ENCODE measurements at regions not wholly inside any gene's neighbourhood (a gene's known extent, or its start where the extent isn't known, plus 50 kb on each side); places are given as distances from the start of the nearest gene placed in this dataset.

- no peak for DNase-seq (ENCODE audit: low spot score in 2 of 2)
- Histone ChIP-seq H3K27me3 (no peaks in the 10 kb centered on the region), H3K9me3 (no peaks in the 10 kb centered on the region), H3K27ac (peak overlapping the region in 1 of 4 donors; percentile 38), H3K4me1 (no peaks in the 10 kb centered on the region), H3K36me3 (no peaks in the 10 kb centered on the region), H3K4me3 (no peak overlapping the region)
- 55 to 64% methylated on average over 1 of the region's 1 CpG for WGBS, 2 donors
- no peak for TF ChIP-seq POLR2A (IDR thresholded peaks at IDR 0.05)
- no peak for TF ChIP-seq EP300 (IDR thresholded peaks at IDR 0.05)
- TF ChIP-seq, protein P1, sequence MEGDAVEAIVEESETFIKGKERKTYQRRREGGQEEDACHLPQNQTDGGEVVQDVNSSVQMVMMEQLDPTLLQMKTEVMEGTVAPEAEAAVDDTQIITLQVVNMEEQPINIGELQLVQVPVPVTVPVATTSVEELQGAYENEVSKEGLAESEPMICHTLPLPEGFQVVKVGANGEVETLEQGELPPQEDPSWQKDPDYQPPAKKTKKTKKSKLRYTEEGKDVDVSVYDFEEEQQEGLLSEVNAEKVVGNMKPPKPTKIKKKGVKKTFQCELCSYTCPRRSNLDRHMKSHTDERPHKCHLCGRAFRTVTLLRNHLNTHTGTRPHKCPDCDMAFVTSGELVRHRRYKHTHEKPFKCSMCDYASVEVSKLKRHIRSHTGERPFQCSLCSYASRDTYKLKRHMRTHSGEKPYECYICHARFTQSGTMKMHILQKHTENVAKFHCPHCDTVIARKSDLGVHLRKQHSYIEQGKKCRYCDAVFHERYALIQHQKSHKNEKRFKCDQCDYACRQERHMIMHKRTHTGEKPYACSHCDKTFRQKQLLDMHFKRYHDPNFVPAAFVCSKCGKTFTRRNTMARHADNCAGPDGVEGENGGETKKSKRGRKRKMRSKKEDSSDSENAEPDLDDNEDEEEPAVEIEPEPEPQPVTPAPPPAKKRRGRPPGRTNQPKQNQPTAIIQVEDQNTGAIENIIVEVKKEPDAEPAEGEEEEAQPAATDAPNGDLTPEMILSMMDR (IDR thresholded peaks at IDR 0.05) = no peak
These were observed 1125.8 kb downstream of the STIM2 start for GRCh38 chr4:27986476-27986875.

DNA sequence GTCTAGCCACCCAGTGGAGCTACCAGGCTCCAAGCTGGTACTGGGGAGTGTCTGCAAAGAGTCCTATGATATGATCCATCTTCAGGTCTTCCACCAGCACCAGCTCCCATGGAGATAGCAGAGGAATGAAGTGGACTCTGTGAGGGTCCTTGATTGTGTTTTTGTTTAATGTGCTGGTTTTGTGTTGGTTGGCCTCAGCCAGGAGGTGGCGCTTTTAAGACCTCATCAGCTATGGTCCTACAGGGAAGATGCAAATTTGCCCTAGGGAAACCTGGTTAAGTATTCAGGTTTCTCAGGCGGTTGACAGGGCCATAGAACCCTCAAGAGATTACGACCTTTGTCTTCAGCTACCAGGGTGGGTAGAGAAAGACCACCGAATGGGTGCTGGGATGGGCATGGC, 1141.1 kb downstream of the STIM2 start:
- Histone ChIP-seq H3K4me3 (no peak overlapping the region), H3K27me3 (no peaks in the 10 kb centered on the region), H3K9me3 (no peaks in the 10 kb centered on the region), H3K36me3 (no peaks in the 10 kb centered on the region), H3K4me1 (no peaks in the 10 kb centered on the region), H3K27ac (no peak overlapping the region)
- DNase-seq (ENCODE audit: low spot score in 2 of 2) = no peak
- WGBS, 2 donors = 94 to 95% methylated on average over 4 of the region's 4 CpGs
- TF ChIP-seq, protein P1 (IDR thresholded peaks at IDR 0.05) = no peak
- TF ChIP-seq POLR2A (IDR thresholded peaks at IDR 0.05) (no peak), EP300 (IDR thresholded peaks at IDR 0.05) (no peak)

DNA sequence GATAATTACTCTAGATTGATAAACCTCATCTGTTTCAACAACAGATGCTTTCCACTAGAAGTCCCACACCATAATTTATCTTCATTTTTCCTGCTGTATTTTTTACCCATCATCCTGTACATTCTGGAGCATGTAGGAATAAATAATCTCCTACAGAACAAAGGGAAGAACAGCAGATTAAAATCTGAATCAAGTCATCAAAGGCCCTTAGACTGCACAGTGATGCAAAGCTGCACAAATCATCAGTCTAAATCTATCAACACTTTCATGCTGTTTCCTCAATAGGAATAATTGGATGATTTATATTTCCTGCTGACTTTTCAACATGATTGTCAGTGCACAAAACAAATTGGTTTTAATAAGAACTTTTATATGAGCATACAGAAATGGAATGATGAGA, 1143.9 kb downstream of the STIM2 start:
- H3K4me1 ChIP-seq = peaks cover 0 to 4% (median 0%) of the 10 kb centered on the region in 4 donors
- TF ChIP-seq, protein P1 (IDR thresholded peaks at IDR 0.05) = no peak
- TF ChIP-seq POLR2A (IDR thresholded peaks at IDR 0.05) (no peak), EP300 (IDR thresholded peaks at IDR 0.05) (no peak)
- no peak overlapping the region for H3K27ac ChIP-seq
- no peak for DNase-seq (ENCODE audit: low spot score in 2 of 2)
- no peaks in the 10 kb centered on the region for H3K36me3 ChIP-seq
- no peaks in the 10 kb centered on the region for H3K9me3 ChIP-seq
- H3K4me3 ChIP-seq = no peak overlapping the region
- no peaks in the 10 kb centered on the region for H3K27me3 ChIP-seq

- Histone ChIP-seq H3K9me3 (no peaks in the 10 kb centered on the region), H3K4me3 (no peak overlapping the region), H3K4me1 (peaks cover 0 to 4% (median 0%) of the 10 kb centered on the region in 4 donors), H3K27ac (no peak overlapping the region), H3K27me3 (no peaks in the 10 kb centered on the region), H3K36me3 (no peaks in the 10 kb centered on the region)
- no peak for DNase-seq (ENCODE audit: low spot score in 2 of 2)
- 93 to 95% methylated on average over 12 of the region's 12 CpGs for WGBS, 2 donors
- TF ChIP-seq, protein P1 (IDR thresholded peaks at IDR 0.05) = no peak
- TF ChIP-seq EP300 (IDR thresholded peaks at IDR 0.05) = no peak
- no peak for TF ChIP-seq POLR2A (IDR thresholded peaks at IDR 0.05)
These were observed 1145.4 kb downstream of the STIM2 start for GRCh38 chr4:28006021-28006420.

DNA sequence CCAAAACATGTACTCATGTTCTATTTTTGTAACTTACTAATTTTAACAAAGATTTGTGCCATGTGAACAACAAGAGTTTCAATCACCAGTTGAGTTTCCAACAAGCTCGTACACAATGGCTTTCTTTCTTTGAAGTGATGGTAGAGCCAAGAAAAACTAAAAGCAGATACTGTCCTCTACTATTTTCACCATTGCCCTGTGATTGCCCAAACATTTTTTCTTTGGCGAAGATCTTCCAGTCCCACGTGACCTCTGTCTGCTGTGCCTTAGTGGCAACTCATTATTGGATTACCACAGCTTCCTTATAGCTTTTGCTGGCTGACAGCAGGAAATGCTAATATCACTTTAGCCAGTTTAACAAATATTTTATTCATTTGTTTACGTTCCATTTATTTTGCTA, 1147.1 kb downstream of the STIM2 start:
- H3K4me3 ChIP-seq = no peak overlapping the region
- peaks cover 0 to 4% (median 0%) of the 10 kb centered on the region in 4 donors for H3K4me1 ChIP-seq
- no peak overlapping the region for H3K27ac ChIP-seq
- no peak for DNase-seq (ENCODE audit: low spot score in 2 of 2)
- no peak for TF ChIP-seq POLR2A (IDR thresholded peaks at IDR 0.05)
- TF ChIP-seq, protein P1 (IDR thresholded peaks at IDR 0.05) = no peak
- TF ChIP-seq EP300 (IDR thresholded peaks at IDR 0.05) = no peak
- no peaks in the 10 kb centered on the region for H3K27me3 ChIP-seq
- no peaks in the 10 kb centered on the region for H3K9me3 ChIP-seq
- H3K36me3 ChIP-seq = no peaks in the 10 kb centered on the region
- WGBS, 2 donors = 33% methylated on average over 4 of the region's 4 CpGs

All from tibial nerve (tissue), 4 donors.